GM19455 (cell line): ENCODE measurements at regions not wholly inside any gene's neighbourhood (a gene's known extent, or its start where the extent isn't known, plus 50 kb on each side); places are given as distances from the start of the nearest gene placed in this dataset.

Experiments
- ATAC-seq: cut with Tn5 transposase; IDR thresholded peaks from one replicate; pipeline ENCODE4 v1.9.1; 2021; ENCODE audit not compliant: unreplicated experiment

- ATAC-seq = no peak
These were observed 725.4 kb downstream of the INHBA start for GRCh38 chr7:40977533-40977932.

- ATAC-seq = no peak
These were observed 730.5 kb downstream of the INHBA start for GRCh38 chr7:40972426-40972825.

DNA sequence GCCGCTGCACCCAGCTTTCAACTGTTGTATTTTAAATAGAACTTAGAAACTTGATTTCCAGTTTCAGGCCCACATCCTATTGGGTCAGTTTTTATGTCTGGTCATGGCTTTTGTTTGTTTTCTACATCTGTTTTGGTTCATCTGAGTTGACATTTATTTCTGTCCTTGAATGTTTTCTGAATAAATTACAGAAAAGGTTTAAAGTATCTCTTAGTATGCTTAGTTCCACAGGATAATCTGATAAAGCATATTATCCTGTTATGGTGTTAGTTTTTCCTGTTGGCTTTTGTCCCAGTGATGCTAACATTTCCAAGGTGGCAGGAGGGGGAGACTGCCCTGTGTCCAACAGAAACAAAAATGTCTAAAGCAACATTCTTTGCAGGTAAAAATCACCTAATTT lies 733.2 kb downstream of the INHBA start:
- ATAC-seq = no peak

DNA sequence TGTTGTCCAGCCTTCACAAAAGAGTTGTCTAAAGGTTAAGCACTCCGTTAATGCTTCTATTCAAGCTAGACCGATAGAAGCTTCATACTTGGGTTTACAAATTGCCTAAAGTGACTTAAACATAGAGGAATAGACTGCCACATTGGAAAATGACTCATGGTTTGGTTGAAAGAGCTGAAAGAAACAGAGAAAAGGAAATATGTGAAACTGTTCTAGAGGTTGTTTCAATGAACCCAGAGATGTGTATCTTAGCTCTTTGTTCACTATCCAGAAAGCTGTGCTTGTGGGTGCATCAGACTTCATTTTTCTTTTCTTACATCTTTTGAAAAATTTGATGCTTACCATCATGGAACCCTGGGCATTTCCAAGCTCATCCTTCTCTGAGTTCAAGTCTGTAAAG lies 736.2 kb downstream of the INHBA start:
- ATAC-seq = no peak

DNA sequence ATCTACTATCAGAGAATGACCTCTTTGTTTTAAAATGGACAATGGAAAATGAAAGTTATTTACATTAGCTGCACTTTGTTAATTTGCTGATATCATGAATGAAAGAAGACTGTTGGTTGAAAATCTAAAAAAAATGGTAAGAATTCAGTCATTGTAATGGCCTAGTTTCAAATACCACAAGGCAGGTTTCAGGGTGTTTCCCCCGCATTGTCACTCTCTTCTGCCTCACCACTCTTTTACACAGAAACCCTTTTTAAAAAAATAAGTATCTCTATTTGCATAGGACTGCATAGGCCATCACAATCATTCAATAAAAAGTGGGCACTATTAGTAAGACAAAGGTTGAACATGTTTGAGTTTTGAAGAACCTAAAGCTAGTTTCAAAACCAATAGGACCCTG lies 737.1 kb downstream of the INHBA start:
- no peak for ATAC-seq

- ATAC-seq = no peak
These were observed 737.9 kb downstream of the INHBA start for GRCh38 chr7:40965016-40965415.

- no peak for ATAC-seq
These were observed 738.3 kb downstream of the INHBA start for GRCh38 chr7:40964610-40965009.

- no peak for ATAC-seq
These were observed 742.9 kb downstream of the INHBA start for GRCh38 chr7:40959955-40960354.

GRCh38 chr7:40948239-40948638 lies 754.7 kb downstream of the INHBA start:
- ATAC-seq = no peak

- ATAC-seq = no peak
These were observed 755.3 kb downstream of the INHBA start for GRCh38 chr7:40947566-40947965.

GRCh38 chr7:40946549-40946948 lies 756.3 kb downstream of the INHBA start:
- no peak for ATAC-seq

DNA sequence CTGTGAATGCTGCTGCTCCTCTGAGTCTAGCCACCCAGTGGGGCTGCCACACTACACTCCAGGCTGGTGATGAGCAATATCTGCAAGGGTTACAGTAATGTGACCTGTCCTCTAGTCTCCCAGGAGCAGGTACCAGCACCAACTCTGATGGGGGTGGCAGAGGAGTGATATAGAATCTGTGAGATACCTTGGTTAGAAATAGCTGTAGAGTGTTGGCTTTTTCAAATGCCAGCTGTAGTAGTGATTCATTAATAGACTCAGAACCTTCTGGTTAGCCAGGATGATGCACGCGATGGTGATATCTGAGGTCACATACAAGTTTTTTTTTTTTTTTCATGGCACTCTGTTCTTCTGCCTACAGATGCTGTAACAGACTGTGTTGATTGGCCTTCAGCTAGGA lies 757.1 kb downstream of the INHBA start:
- ATAC-seq = no peak

- no peak for ATAC-seq
These were observed 757.8 kb downstream of the INHBA start for GRCh38 chr7:40944981-40945585.

DNA sequence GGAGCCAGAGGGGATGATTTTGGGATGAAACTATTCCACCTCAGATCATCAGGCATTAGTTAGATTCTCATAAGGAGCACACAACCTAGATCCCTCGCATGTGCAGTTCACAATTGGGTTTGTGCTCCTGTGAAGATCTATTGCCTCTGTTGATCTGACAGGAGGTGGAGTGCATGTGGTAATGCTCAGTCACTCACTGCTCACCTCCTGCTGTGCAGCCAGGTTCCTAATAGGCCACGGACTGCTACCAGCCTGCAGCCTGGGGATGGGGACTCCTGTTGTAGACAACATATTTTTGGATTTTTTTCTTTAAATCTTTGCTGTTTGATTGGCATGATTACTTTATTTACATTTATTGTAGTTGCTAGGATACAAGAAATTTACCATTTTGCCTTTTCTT lies 765.0 kb downstream of the INHBA start:
- ATAC-seq = no peak

- ATAC-seq = no peak
These were observed 767.5 kb downstream of the INHBA start for GRCh38 chr7:40935435-40935834.

GRCh38 chr7:40923626-40924025 lies 779.3 kb downstream of the INHBA start:
- ATAC-seq = no peak

DNA sequence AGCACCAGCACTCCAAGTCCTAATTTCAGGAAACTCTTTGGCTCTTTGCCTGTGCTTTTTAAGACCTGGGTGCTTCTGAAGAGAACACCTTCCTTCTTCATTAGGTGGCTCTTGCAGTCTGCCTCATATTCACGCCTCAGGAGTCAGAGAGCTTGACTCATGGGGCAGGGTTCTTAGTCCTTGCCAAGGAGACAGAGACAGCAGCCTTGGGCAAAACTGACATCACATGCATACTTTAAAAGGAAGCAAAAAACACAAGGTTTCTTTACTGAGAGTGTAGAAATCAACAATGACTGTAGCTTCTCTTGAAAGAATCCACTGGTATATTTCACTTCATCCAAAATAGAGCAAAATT lies 780.6 kb downstream of the INHBA start:
- ATAC-seq = no peak

DNA sequence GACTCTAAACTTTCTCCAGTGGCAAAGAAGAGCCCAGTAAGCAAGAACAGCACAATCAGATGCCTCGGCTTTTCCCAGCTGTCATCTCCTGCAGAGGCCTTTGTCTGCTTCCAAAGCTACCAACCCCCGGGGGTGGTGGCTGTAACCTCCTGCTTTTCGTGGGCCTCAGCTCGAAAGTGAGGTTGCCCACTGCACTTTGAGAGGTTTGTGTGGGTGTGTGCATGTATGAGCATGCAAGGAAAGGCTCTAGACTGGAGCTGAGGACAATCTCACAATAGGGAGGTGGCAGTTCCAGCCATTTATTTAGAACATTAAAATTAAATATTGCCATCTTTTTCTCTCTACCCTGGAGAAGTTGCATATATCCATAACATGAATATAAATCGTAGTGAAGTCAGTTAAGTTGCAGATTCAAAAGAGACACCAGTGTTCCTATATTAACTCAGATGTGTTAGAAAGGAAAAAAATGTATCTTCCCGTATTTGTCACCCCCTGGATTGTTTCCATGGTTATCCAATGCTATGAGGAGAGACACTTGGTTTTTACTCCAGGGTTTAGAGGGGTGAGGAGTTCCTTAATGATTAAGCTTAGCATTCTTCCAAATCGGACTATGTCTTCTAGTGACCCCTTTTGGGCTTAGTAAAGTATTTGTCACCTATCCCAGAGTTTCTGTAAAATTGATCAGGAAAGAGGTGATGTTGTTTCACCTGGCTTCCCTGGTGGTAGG lies 781.1 kb downstream of the INHBA start:
- no peak for ATAC-seq

DNA sequence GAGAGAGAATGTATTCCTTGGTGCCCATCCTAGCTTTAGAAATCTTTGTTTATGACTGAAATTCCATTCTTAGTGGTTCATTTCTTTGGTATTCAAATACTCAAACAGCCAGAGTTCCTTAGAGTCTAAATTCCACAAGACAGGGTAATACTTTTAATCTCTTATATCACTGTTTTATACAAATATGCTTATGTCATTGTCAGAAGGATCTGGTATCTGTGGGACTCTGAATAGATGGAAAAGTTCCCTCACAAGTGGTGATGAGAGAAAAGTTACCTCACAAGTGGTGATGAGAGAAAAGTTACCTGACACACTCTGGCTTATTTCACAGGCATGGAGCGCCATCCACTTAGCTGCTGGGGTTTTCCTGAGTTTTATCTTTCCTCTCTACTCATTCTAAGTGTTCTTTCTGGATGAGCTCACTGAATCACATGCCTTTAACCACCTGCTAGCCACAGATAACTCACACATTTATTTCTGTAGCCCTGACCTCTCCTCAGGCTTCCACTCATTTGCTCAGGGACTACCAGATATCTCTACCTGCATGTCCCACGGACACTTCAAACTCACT lies 784.0 kb downstream of the SUGCT start:
- ATAC-seq = no peak

- no peak for ATAC-seq
These were observed 782.0 kb downstream of the SUGCT start for GRCh38 chr7:40916813-40917212.

GRCh38 chr7:40915071-40915470 lies 780.3 kb downstream of the SUGCT start:
- no peak for ATAC-seq
